Nephron progenitor cell (in vitro differentiated cells): ENCODE measurements at regions not wholly inside any gene's neighbourhood (a gene's known extent, or its start where the extent isn't known, plus 50 kb on each side); places are given as distances from the start of the nearest gene placed in this dataset.
"Not testable (repeated sequence)": the region's sequence is repeated elsewhere in the genome, so short reads cannot be mapped to it uniquely, and the experiment has no call there.

Experiments
- DNase-seq: peaks from one replicate; pipeline ENCODE4 v3.0.0; 2021
- H3K27ac Mint-ChIP-seq: 2 replicates; pipeline ENCODE4 v1.8.0; 2021; ENCODE audit warnings: mild to moderate bottlenecking, moderate library complexity, mixed read lengths
- H3K27me3 Mint-ChIP-seq: 2 replicates; pipeline ENCODE4 v1.8.0; 2021; ENCODE audit warnings: mild to moderate bottlenecking, low read depth, mixed read lengths; ENCODE audit not compliant: poor library complexity
- H3K36me3 Mint-ChIP-seq: 2 replicates; pipeline ENCODE4 v1.8.0; 2021; ENCODE audit warnings: low read depth, mixed read lengths
- H3K4me1 Mint-ChIP-seq: 2 replicates; pipeline ENCODE4 v1.8.0; 2021; ENCODE audit warnings: mixed read lengths
- H3K4me3 Mint-ChIP-seq: 2 replicates; pipeline ENCODE4 v1.8.0; 2021; ENCODE audit warnings: mild to moderate bottlenecking, moderate library complexity, mixed read lengths
- H3K9me3 Mint-ChIP-seq: 2 replicates; pipeline ENCODE4 v1.8.0; 2021; ENCODE audit warnings: mild to moderate bottlenecking, moderate library complexity, mixed read lengths
- TF ChIP-seq, protein P1 (sequence below): fragments of 200-600 bp; sonication (generic); IDR thresholded peaks from 2 replicates; pipeline ENCODE4 v1.5.0; 2021; ENCODE audit warnings: antibody characterized with exemption

DNA sequence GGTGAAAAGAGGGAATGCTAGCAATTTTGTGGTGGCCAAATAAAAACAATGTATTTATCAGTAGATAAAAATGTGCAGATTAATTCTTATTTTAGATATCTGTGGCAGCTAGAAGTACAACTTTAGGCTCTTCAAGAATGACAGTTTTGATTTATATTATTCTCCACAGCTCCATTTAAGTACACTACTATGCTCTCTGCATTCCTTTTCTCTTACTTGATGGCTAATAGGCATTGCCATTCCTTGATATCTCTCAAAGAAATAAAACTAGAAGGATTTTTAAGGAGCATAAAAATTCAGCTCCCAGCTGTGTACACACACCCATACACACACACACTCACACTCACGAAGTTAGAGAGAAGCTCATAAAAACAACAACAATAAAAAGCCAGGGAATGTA lies 59.4 kb upstream of the H2AZ1 start:
- Mint-ChIP-seq H3K9me3 (peaks cover 16% of the 10 kb centered on the region), H3K27ac (no peak overlapping the region), H3K27me3 (no peaks in the 10 kb centered on the region), H3K36me3 (no peaks in the 10 kb centered on the region), H3K4me1 (no peaks in the 10 kb centered on the region), H3K4me3 (no peak overlapping the region)
- TF ChIP-seq, protein P1, sequence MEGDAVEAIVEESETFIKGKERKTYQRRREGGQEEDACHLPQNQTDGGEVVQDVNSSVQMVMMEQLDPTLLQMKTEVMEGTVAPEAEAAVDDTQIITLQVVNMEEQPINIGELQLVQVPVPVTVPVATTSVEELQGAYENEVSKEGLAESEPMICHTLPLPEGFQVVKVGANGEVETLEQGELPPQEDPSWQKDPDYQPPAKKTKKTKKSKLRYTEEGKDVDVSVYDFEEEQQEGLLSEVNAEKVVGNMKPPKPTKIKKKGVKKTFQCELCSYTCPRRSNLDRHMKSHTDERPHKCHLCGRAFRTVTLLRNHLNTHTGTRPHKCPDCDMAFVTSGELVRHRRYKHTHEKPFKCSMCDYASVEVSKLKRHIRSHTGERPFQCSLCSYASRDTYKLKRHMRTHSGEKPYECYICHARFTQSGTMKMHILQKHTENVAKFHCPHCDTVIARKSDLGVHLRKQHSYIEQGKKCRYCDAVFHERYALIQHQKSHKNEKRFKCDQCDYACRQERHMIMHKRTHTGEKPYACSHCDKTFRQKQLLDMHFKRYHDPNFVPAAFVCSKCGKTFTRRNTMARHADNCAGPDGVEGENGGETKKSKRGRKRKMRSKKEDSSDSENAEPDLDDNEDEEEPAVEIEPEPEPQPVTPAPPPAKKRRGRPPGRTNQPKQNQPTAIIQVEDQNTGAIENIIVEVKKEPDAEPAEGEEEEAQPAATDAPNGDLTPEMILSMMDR: no peak
- no peak for DNase-seq

DNA sequence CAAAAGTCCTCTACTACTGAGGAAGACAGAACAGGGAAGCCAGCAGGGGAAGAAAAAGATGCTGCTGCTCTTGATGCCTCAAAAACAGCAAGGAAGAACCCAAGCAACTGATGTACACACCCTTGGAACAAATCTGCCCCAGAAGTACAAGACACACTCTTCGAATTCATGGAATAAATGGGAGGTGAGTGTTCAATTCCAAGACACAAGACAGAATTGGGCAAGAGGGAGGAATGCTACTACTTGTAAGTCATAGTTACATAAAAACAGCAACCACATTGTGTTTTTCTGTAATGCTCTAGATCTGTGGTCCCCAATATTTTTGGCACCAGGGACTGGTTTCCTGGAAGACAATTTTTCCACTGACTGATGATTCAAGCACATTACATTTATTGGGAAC lies 58.0 kb upstream of the H2AZ1 start:
- Mint-ChIP-seq H3K36me3 (no peaks in the 10 kb centered on the region), H3K27ac (no peak overlapping the region), H3K9me3 (peaks cover 16% of the 10 kb centered on the region), H3K27me3 (no peaks in the 10 kb centered on the region), H3K4me3 (no peak overlapping the region), H3K4me1 (no peaks in the 10 kb centered on the region)
- TF ChIP-seq, protein P1: no peak
- no peak for DNase-seq

DNA sequence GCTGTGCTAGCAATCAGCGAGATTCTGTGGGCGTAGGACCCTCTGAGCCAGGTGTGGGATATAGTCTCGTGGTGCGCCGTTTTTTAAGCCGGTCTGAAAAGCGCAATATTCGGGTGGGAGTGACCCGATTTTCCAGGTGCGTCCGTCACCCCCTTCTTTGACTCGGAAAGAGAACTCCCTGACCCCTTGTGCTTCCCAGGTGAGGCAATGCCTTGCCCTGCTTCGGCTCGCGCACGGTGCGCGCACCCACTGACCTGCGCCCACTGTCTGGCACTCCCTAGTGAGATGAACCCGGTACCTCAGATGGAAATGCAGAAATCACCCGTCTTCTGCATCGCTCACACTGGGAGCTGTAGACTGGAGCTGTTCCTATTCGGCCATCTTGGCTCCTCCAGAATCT lies 56.1 kb upstream of the H2AZ1 start:
- not testable (repeated sequence) for H3K36me3 Mint-ChIP-seq, H3K4me3 Mint-ChIP-seq, DNase-seq

More for the DNA sequence above, 56.1 kb upstream of the H2AZ1 start:
- not testable (repeated sequence) for H3K27me3 Mint-ChIP-seq, H3K27ac Mint-ChIP-seq, H3K4me1 Mint-ChIP-seq
- peaks cover 16% of the 10 kb centered on the region for H3K9me3 Mint-ChIP-seq
